HL-60 (cell line): ENCODE measurements at regions not wholly inside any gene's neighbourhood (a gene's known extent, or its start where the extent isn't known, plus 50 kb on each side); places are given as distances from the start of the nearest gene placed in this dataset.
"Not testable (repeated sequence)": the region's sequence is repeated elsewhere in the genome, so short reads cannot be mapped to it uniquely, and the experiment has no call there.

Experiments used
- CTCF ChIP-seq: IDR thresholded peaks from one replicate; pipeline ENCODE4 v1.5.1; 2011; ENCODE audit warnings: low read length, control low read depth, inconsistent platforms; ENCODE audit not compliant: insufficient read depth
- POLR2AphosphoS5 ChIP-seq: IDR thresholded peaks from 2 replicates; pipeline ENCODE4 v1.6.1; 2012; ENCODE audit warnings: low read depth
- REST ChIP-seq: IDR thresholded peaks from 2 replicates; pipeline ENCODE4 v1.6.1; 2012; ENCODE audit warnings: low read depth; ENCODE audit not compliant: insufficient replicate concordance

GRCh38 chr20:22971077-22971476 is 64.0 kb upstream of the SSTR4 start:
- TF ChIP-seq CTCF, POLR2AphosphoS5, REST: not testable (repeated sequence)
